Activated T-cell treated with anti-CD3 and anti-CD28 coated beads, Interleukin-2, amount 50 U/mL, for 1 hour (primary cell): ENCODE measurements at regions not wholly inside any gene's neighbourhood (a gene's known extent, or its start where the extent isn't known, plus 50 kb on each side); places are given as distances from the start of the nearest gene placed in this dataset.
"Not testable (repeated sequence)": the region's sequence is repeated elsewhere in the genome, so short reads cannot be mapped to it uniquely, and the experiment has no call there.

Experiments used
- DNase-seq: peaks from one replicate; pipeline ENCODE4 v3.0.0-alpha.2; 2020

DNA sequence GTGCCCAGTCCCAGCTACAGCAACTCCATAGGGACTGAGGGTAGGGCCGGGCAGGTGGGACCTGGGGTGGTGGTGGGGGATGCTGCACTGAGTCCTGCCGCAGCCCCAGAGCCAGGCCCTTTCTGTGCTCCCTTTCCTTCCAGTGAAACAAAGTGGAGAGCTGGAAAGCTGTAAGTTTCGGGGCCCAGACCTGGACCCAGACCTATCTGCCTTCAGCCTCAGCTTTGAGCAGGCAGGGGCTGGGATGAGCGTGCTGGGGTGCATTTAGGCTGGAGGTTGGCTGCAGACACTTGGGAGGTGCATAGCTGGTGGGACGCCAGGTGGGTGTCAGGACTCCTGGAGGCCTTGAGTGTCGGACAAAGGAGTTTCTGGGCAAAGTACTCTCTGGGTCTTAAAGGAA is 92.7 kb upstream of the C1orf174 start:
- no peak for DNase-seq

GRCh38 chr1:3993619-3994375 is 93.7 kb upstream of the C1orf174 start:
- no peak for DNase-seq

DNA sequence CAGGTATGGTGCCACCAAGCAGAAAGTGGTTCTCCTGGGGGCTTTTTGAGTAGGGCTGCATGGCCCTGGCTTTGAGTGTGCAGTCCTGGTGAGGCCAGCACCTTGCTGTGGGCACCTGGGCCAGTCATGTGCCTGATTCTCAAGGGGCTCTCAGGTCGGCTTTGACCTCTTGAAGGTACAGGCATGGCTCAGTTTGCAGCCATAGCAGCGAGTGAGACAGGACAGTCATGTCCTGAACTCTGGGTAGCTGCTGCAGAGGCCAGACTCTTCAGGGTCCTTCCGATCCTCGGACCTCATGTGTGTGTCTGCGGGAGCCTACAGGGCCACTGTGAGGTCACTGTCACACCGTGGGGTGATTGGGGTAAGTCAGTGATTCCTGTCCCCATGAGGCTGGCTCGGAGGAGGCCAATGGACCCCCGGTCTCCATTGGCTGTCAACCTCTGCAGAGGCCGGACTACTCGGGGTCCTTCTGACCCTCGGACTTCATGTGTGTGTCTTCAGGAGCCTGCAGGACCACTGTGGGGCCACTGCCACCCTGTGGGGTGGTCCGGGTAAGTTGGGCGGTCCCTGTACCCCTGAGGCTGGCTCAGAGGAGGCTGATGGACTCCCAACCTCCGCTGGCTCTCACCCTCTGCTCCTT is 95.2 kb upstream of the C1orf174 start:
- DNase-seq = no peak

GRCh38 chr1:3996846-3997705 is 97.0 kb upstream of the C1orf174 start:
- DNase-seq = no peak

DNA sequence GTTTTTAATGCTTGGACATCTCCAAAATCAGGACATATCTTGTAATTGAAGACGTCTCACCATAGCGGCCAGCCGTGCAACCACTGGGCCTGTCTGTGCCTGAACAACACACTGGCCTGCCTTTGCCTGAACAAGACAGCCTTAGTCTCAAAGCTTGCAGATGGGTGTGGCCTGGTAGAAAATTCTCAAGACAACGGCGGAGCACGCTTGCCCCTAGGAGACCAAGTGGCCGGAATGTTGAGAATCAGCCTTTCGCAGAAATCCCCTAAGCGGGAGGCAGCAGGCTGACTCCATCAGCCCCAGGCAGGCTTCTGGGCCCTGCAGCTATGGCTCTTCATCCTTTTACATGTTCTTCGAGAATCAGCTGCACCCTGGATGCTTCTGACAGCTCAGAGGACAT is 98.0 kb upstream of the C1orf174 start:
- no peak for DNase-seq

DNA sequence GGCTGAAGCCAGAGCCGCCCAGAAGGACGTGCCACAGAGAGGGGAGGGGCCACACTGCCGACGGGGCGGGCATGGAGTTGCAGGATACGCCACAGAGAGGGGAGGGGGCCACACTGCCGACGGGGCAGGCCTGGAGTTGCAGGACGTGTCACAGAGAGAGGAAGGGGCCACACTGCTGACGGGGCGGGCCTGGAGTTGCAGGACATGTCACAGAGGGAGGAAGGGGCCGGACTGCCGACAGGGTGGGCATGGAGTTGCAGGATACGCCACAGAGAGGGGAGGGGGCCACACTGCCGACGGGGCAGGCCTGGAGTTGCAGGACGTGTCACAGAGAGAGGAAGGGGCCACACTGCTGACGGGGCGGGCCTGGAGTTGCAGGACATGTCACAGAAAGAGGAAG is 99.4 kb upstream of the C1orf174 start:
- DNase-seq = not testable (repeated sequence)

- DNase-seq = no peak
Observed at GRCh38 chr1:3999941-4000735, 100.1 kb upstream of the C1orf174 start.

- no peak for DNase-seq
Observed at GRCh38 chr1:4000811-4001251, 100.8 kb upstream of the C1orf174 start.

DNA sequence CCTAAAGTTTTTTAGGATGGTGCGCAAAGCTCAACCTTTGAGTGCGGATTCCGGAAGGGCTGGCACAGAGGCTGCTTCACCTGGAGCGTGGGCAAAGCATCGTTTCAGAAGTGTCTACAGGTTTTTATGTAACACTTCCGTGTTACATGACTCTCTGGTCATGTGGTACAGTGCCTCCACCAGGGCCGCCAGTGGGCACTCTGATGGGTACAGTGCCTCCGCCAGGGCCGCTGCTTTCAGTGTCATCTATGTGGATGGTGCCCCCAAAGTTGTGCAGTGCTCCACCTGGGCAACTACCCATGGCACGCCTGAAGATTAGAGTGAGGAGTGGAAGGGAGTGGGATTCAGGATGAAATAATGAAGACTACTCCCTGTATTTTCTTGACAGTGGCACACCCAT is 101.4 kb upstream of the C1orf174 start:
- no peak for DNase-seq

- no peak for DNase-seq
Observed at GRCh38 chr1:4002061-4002521, 102.0 kb upstream of the C1orf174 start.

GRCh38 chr1:4002741-4003140 is 102.7 kb upstream of the C1orf174 start:
- no peak for DNase-seq

DNA sequence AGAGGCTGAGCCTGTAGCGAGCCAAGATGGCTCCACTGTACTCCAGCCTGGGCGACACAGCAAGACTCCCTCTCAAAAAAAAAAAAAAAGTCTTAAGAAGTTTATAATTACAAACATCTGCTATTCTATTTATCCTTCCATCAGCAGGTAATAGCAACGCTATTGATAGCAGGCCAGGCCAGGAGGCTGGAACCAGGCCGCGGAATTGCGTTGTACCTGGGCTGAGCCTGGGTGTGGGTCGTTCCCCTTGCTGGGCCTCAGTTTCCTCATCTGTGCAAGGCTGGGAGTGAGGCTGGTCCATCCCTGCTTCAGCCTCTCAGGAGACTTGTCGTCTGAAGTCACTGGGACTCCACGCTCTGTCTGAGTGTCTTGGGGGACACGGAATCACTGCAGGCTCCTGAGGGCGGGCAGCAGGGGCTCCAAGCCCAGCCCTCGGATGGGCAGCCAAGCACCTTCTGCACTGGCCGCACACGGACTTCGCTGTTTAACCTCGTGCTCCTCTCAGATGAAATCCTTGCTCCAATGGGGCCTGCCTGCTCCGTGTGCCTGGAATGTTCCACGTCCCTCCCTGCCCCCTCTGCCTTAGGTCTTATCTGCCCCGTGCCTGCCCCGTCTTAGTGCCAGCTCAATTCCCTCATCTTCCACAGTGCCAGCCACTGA is 103.9 kb upstream of the C1orf174 start:
- no peak for DNase-seq

- no peak for DNase-seq
Observed at GRCh38 chr1:4004635-4005430, 104.8 kb upstream of the C1orf174 start.

- no peak for DNase-seq
Observed at GRCh38 chr1:4005431-4005830, 105.4 kb upstream of the C1orf174 start.

- DNase-seq = no peak
Observed at GRCh38 chr1:4006676-4007374, 106.8 kb upstream of the C1orf174 start.

DNA sequence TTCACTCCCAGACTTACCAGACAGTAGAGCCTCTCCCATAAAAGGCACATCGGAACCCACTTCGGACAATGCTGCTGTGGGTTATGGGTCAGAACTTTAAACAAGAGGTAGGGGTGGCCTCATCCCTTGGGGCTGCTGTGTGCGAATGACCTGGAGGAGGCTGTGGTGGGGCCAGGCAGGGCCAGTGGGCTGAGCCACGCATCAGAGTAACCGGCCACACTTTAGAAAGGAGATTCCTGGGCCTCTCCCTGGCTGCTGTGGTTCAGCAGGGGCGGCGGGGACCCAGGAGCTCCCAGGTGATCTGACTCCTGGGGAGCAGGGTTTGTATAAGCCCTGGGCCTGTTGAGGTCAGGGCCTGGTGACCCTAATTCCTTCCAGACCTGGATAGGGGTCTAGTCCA is 110.2 kb upstream of the C1orf174 start:
- no peak for DNase-seq

GRCh38 chr1:4010814-4011605 is 110.9 kb upstream of the C1orf174 start:
- DNase-seq = no peak

DNA sequence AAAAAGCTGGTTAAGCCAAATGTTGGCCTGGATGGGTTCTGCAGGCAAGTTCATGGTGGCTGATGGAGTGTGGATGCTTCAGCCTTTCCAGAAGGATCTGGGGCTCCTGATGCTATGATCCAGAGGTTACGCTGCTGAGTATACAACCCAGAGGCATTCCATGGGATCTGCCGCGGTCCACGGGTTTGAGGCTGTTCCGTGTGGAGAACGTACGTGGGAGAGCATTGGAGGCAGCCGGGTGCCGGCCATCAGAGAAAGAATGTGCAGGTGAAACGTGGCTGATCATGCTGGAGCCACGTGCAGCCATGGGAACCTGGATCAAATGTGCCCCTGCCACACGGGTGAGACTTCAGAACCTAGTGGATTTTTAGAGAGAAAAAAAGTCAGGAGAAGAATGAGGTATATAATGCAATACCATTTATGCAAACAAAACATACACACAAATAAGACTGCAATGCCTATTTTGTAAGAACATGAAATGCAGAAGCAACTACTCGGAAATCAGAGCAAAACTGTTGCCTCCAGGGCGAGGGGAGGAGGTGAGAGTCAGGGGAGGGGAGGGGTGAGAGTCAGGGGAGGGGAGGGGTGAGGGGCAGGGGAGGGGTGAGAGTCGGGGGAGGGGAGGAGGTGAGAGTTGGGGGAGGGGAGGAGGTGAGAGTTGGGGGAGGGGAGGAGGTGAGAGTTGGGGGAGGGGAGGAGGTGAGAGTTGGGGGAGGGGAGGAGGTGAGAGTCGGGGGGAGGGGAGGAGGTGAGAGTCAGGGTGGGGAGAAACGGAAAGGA is 116.5 kb upstream of the C1orf174 start:
- no peak for DNase-seq
